ENCODE measurements at regions not wholly inside any gene's neighbourhood (a gene's known extent, or its start where the extent isn't known, plus 50 kb on each side); places are given as distances from the start of the nearest gene placed in this dataset.

GRCh38 chr12:59322473-59322872 is 273.4 kb upstream of the SLC16A7 start:
- TF ChIP-seq, protein P1, sequence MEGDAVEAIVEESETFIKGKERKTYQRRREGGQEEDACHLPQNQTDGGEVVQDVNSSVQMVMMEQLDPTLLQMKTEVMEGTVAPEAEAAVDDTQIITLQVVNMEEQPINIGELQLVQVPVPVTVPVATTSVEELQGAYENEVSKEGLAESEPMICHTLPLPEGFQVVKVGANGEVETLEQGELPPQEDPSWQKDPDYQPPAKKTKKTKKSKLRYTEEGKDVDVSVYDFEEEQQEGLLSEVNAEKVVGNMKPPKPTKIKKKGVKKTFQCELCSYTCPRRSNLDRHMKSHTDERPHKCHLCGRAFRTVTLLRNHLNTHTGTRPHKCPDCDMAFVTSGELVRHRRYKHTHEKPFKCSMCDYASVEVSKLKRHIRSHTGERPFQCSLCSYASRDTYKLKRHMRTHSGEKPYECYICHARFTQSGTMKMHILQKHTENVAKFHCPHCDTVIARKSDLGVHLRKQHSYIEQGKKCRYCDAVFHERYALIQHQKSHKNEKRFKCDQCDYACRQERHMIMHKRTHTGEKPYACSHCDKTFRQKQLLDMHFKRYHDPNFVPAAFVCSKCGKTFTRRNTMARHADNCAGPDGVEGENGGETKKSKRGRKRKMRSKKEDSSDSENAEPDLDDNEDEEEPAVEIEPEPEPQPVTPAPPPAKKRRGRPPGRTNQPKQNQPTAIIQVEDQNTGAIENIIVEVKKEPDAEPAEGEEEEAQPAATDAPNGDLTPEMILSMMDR (IDR thresholded peaks at IDR 0.05; ENCODE audit: poor library complexity) = no peak
- TF ChIP-seq EZH2 (IDR thresholded peaks at IDR 0.05; ENCODE audit: borderline replicate concordance) (no peak), EZH2phosphoT487 (IDR thresholded peaks at IDR 0.05; ENCODE audit: low read depth, severe bottlenecking, unreplicated experiment) (no peak)

Data from hepatocyte (in vitro differentiated cells).